Adrenal gland (tissue), 5 donors: ENCODE measurements at regions not wholly inside any gene's neighbourhood (a gene's known extent, or its start where the extent isn't known, plus 50 kb on each side); places are given as distances from the start of the nearest gene placed in this dataset.

Source experiments
- POLR2A ChIP-seq, 2 donors: fragments of 450-650 bp; IDR thresholded peaks; one replicate each; pipeline ENCODE4 v1.6.1; 2017; ENCODE audit warnings: antibody characterized with exemption in 2 of 2, mild to moderate bottlenecking in 2 of 2, moderate library complexity in 1 of 2
- TF ChIP-seq, protein P1 (sequence below), 6 experiments: fragments of 450-650 bp in 4 of 6; fragments of 200-600 bp in 2 of 6; sonication (generic) in 1 of 6; IDR thresholded peaks; 1 replicate in 5 of 6; 2 replicates in 1 of 6; pipeline versions ENCODE4 v1.5.1 to v1.8.0; 2016 to 2021; ENCODE audit warnings: antibody characterized with exemption in 6 of 6, mild to moderate bottlenecking in 2 of 6, moderate library complexity in 1 of 6
- donor health status: DM: no; HTN: no; CAD: no.

DNA sequence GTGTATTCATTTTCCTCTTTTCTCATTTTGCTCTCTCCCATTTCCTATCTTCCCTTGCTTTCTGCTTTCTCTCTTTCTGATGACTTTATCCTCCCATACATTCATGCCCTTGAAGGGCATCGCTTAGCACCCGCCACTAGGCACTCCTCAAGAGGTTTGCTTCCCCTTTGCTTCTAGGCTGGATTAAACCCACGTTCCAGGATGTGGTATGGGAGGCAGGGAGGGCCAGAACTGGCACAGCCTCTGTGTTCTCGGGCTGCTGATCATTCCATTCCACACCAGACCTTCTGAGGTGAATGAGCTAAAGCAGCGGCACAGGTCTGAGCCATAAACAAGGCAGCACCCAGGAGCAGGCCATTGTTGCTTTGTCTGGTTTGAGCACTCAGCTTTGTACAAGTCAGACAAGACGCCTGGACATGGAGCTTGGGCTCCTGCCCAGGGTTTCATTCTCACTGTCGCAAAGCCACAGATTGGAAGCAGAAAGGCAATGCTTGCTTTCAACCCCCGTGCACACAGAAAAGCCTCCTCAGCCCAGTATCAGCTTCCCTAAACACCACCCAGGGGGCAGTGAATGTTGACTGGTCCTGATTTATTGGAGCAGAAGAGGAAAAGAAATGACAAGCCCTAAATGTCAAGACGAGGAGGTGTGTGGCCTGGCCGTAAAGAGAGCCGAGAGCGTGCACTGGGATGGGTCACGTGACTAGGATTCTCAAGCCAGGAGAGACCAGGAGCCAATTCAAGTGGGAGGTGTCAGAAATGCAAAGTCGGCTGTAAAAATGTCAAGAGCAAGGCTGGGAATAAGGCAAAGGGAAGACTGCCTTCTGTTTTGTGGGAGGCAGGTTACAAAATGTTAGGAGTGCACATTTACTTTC is 218.0 kb upstream of the SERP2 start:
- TF ChIP-seq, protein P1, sequence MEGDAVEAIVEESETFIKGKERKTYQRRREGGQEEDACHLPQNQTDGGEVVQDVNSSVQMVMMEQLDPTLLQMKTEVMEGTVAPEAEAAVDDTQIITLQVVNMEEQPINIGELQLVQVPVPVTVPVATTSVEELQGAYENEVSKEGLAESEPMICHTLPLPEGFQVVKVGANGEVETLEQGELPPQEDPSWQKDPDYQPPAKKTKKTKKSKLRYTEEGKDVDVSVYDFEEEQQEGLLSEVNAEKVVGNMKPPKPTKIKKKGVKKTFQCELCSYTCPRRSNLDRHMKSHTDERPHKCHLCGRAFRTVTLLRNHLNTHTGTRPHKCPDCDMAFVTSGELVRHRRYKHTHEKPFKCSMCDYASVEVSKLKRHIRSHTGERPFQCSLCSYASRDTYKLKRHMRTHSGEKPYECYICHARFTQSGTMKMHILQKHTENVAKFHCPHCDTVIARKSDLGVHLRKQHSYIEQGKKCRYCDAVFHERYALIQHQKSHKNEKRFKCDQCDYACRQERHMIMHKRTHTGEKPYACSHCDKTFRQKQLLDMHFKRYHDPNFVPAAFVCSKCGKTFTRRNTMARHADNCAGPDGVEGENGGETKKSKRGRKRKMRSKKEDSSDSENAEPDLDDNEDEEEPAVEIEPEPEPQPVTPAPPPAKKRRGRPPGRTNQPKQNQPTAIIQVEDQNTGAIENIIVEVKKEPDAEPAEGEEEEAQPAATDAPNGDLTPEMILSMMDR (IDR thresholded peaks at IDR 0.05), result no peak
- no peak for TF ChIP-seq POLR2A (IDR thresholded peaks at IDR 0.05)
